CD4-positive, alpha-beta T cell (primary cell): ENCODE measurements at regions not wholly inside any gene's neighbourhood (a gene's known extent, or its start where the extent isn't known, plus 50 kb on each side); places are given as distances from the start of the nearest gene placed in this dataset.
A peak's percentile ranks its signal among the peaks of the same experiment; 100 is the strongest.

Experiments used
- ATAC-seq: fragments of 200-7000 bp; cut with Tn5 transposase; one replicate; pipeline ENCODE4 v1.10.0; 2022; ENCODE audit warnings: mild to moderate bottlenecking; ENCODE audit not compliant: poor library complexity
- CTCF ChIA-PET: fragments of 350-600 bp; sonication (Branson Sonifier 250); formaldehyde crosslinking; loops from one replicate; lab custom pipeline; 2021; ENCODE audit warnings: antibody characterized with exemption, inconsistent platforms; lab: Charles Lee
- POLR2A ChIA-PET: fragments of 350-600 bp; sonication (Branson Sonifier 250); formaldehyde crosslinking; loops from one replicate; lab custom pipeline; 2021; ENCODE audit warnings: antibody characterized with exemption, inconsistent platforms; lab: Charles Lee
- DNase-seq, 14 experiments: peaks; one replicate each; pipeline ENCODE4 v3.0.0-alpha.2; 2013 to 2020; ENCODE audit warnings: mixed read lengths in 2 of 14
- H3K27ac ChIP-seq, 2 donors: one replicate each; pipeline versions ENCODE4 v1.5.1 to v1.7.0; 2013; ENCODE audit warnings: low read length in 2 of 2, low read depth in 1 of 2, mild to moderate bottlenecking in 1 of 2
- H3K27me3 ChIP-seq, 2 experiments: 1 replicate in 1 of 2; 2 replicates in 1 of 2; pipeline versions ENCODE4 v1.6.1 to v1.7.0; 2013; ENCODE audit warnings: low read length in 2 of 2, control low read depth in 1 of 2, mild to moderate bottlenecking in 1 of 2, moderate library complexity in 1 of 2; ENCODE audit not compliant: insufficient read depth in 2 of 2, control insufficient read depth in 1 of 2
- H3K36me3 ChIP-seq: one replicate; pipeline ENCODE4 v1.6.1; 2013; ENCODE audit warnings: low read length, control low read depth; ENCODE audit not compliant: insufficient read depth
- H3K4me1 ChIP-seq: one replicate; pipeline ENCODE4 v1.6.1; 2013; ENCODE audit warnings: low read length, control low read depth; ENCODE audit not compliant: insufficient read depth
- H3K4me3 ChIP-seq: one replicate; pipeline ENCODE4 v1.5.1; 2013; ENCODE audit warnings: mild to moderate bottlenecking, low read length, moderate library complexity
- H3K9me3 ChIP-seq, 2 experiments: 1 replicate in 1 of 2; 2 replicates in 1 of 2; pipeline versions ENCODE4 v1.6.1 to v1.7.0; 2013; ENCODE audit warnings: low read length in 2 of 2, mild to moderate bottlenecking in 2 of 2, control low read depth in 1 of 2, moderate library complexity in 1 of 2; ENCODE audit not compliant: control insufficient read depth in 1 of 2, insufficient read depth in 1 of 2
- H3K27ac Mint-ChIP-seq: one replicate; pipeline ENCODE4 v1.8.0; 2020; ENCODE audit warnings: mixed read lengths
- H3K27me3 Mint-ChIP-seq: one replicate; pipeline ENCODE4 v1.8.0; 2021; ENCODE audit warnings: mixed read lengths
- H3K36me3 Mint-ChIP-seq: one replicate; pipeline ENCODE4 v1.8.0; 2021; ENCODE audit warnings: low read depth, mixed read lengths
- H3K4me1 Mint-ChIP-seq: one replicate; pipeline ENCODE4 v1.8.0; 2021; ENCODE audit warnings: low read depth, mixed read lengths
- H3K4me3 Mint-ChIP-seq: one replicate; pipeline ENCODE4 v1.8.0; 2020; ENCODE audit warnings: mild to moderate bottlenecking, mixed read lengths
- H3K9me3 Mint-ChIP-seq: one replicate; pipeline ENCODE4 v1.8.0; 2020; ENCODE audit warnings: mixed read lengths
- intact Hi-C, 2 experiments: fragments of 100-400 bp; cut with DNase I in 1 of 2; cut with micrococcal nuclease in 1 of 2; formaldehyde crosslinking; loops; one replicate each; pipeline versions ENCODE4 v1.15.1 to v1.9.0; 2023 to 2025; cut with DNase I, micrococcal nuclease
- TF ChIP-seq, protein P1 (sequence below): fragments of 200-600 bp; IDR thresholded peaks from one replicate; pipeline ENCODE4 v1.8.0; 2022; ENCODE audit warnings: antibody characterized with exemption, mild to moderate bottlenecking

DNA sequence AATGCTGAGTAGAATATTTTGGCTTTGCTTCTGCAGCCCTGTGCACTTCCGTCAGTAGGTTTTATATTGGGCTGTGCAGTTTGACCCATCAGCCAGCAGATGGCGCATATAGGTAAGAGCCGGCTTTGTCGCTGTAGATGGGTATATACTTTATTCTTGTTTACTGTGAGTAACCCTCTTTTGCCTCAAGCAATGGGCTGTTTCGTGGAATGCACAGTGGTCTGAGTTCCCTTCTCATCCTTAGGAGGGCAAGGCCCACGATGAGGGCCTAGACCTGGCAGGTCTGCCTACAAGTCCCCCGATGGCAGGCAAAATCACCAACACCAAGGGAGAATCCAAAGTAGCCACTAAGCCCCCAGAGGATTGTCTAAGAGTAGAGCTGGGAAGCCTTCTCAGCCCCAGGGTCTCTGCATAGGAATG, 1002.9 kb upstream of the KCND2 start:
- intact Hi-C loops, result no loop called here
- no peak overlapping the region for H3K4me3 ChIP-seq
- ATAC-seq (no peak), DNase-seq (peak in 2 of 14 experiments; percentile 12 to 19)
- POLR2A ChIA-PET, result no interaction called here
- no peak overlapping the region for H3K27ac ChIP-seq
- no peaks in the 10 kb centered on the region for H3K4me1 ChIP-seq
- no peaks in the 10 kb centered on the region for H3K27me3 Mint-ChIP-seq
- H3K4me1 Mint-ChIP-seq, result no peaks in the 10 kb centered on the region
- no peaks in the 10 kb centered on the region for H3K27me3 ChIP-seq
- H3K9me3 Mint-ChIP-seq, result peaks cover 2% of the 10 kb centered on the region
- H3K36me3 Mint-ChIP-seq, result no peaks in the 10 kb centered on the region
- H3K9me3 ChIP-seq, result peaks cover 0 to 19% of the 10 kb centered on the region in 2 experiments
- CTCF ChIA-PET, result no interaction called here
- H3K27ac Mint-ChIP-seq, result no peak overlapping the region
- H3K36me3 ChIP-seq, result no peaks in the 10 kb centered on the region
- TF ChIP-seq, protein P1, sequence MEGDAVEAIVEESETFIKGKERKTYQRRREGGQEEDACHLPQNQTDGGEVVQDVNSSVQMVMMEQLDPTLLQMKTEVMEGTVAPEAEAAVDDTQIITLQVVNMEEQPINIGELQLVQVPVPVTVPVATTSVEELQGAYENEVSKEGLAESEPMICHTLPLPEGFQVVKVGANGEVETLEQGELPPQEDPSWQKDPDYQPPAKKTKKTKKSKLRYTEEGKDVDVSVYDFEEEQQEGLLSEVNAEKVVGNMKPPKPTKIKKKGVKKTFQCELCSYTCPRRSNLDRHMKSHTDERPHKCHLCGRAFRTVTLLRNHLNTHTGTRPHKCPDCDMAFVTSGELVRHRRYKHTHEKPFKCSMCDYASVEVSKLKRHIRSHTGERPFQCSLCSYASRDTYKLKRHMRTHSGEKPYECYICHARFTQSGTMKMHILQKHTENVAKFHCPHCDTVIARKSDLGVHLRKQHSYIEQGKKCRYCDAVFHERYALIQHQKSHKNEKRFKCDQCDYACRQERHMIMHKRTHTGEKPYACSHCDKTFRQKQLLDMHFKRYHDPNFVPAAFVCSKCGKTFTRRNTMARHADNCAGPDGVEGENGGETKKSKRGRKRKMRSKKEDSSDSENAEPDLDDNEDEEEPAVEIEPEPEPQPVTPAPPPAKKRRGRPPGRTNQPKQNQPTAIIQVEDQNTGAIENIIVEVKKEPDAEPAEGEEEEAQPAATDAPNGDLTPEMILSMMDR, result no peak
- no peak overlapping the region for H3K4me3 Mint-ChIP-seq

DNA sequence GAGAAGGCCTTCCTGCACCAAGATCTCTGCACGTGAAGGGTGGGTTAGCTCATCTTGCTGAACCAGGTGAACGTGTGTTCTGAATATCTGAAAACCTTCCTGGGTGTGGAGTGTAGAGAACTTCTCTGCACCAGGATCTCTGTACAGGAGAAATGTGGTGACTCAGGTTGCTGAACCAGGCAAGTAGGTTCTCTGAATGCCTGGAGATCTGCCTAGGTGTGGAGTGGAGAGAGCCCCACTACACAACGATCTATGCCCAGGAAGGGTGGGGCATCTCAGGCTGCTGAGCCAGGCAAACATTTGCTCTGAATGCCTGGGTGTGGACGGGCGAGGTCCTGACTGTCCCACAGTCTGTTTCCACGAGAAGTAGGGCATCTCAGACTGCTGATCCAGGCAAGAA, 1002.3 kb upstream of the KCND2 start:
- Mint-ChIP-seq H3K36me3 (no peaks in the 10 kb centered on the region), H3K27ac (no peak overlapping the region), H3K9me3 (peaks cover 2% of the 10 kb centered on the region), H3K27me3 (no peaks in the 10 kb centered on the region), H3K4me3 (no peak overlapping the region), H3K4me1 (no peaks in the 10 kb centered on the region)
- DNase-seq (no peak), ATAC-seq (no peak)
- Histone ChIP-seq H3K36me3 (no peaks in the 10 kb centered on the region), H3K27ac (no peak overlapping the region), H3K4me1 (no peaks in the 10 kb centered on the region), H3K27me3 (no peaks in the 10 kb centered on the region), H3K9me3 (peaks cover 0 to 19% of the 10 kb centered on the region in 2 experiments), H3K4me3 (no peak overlapping the region)
- TF ChIP-seq, protein P1, result no peak
- ChIA-PET CTCF (no interaction called here), POLR2A (no interaction called here)
- intact Hi-C loops, result no loop called here

DNA sequence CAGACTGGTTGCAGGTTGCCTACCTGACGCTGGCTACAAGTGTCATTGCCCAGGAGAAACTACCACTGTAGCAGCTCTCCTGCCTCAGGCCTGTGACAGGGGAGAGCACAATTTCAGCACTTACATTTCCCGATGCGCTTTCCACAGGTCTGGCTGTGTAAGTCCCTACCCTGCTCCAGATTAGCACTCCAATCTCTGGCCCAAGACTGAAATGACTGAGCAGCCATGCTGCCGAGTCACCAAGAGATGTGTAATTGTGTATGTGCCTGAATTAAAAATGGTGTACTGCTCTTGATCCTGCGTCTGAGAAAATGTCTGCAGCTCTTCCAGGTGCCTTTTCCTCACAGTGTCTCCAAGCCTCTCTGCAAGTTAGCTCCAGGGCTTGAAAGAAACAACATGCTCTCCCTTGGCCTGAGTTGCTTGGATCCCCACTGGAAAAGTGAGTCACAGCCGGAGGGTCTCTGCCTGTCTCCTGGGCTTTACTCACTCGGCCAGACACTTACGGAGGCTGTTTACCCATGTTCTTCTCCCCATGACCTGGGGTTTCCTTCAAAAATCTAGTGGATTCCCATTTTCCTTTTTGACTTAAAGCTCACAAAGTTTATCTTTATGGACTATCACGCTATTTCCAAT, 1001.7 kb upstream of the KCND2 start:
- no peaks in the 10 kb centered on the region for H3K36me3 ChIP-seq
- ChIA-PET POLR2A (no interaction called here), CTCF (no interaction called here)
- no peaks in the 10 kb centered on the region for H3K27me3 ChIP-seq
- Mint-ChIP-seq H3K9me3 (peaks cover 2% of the 10 kb centered on the region), H3K27ac (no peak overlapping the region), H3K27me3 (no peaks in the 10 kb centered on the region), H3K4me3 (no peak overlapping the region), H3K36me3 (no peaks in the 10 kb centered on the region), H3K4me1 (no peaks in the 10 kb centered on the region)
- H3K4me1 ChIP-seq, result no peaks in the 10 kb centered on the region
- no peak overlapping the region for H3K4me3 ChIP-seq
- peaks cover 0 to 14% of the 10 kb centered on the region in 2 experiments for H3K9me3 ChIP-seq
- intact Hi-C loops, result no loop called here
- H3K27ac ChIP-seq, result no peak overlapping the region
- TF ChIP-seq, protein P1, result no peak
- no peak for DNase-seq
- no peak for ATAC-seq
